SK-N-SH treated with all-trans-retinoic acid at 6 μM for 48 hours (cell line): ENCODE measurements at regions not wholly inside any gene's neighbourhood (a gene's known extent, or its start where the extent isn't known, plus 50 kb on each side); places are given as distances from the start of the nearest gene placed in this dataset.

Experiments
- ATAC-seq: fragments of 200-7000 bp; cut with Tn5 transposase; 3 replicates; pipeline ENCODE4 v1.9.1; 2020; ENCODE audit warnings: mild to moderate bottlenecking, moderate library complexity
- ARNTL ChIP-seq: fragments of 450-650 bp; formaldehyde crosslinking; IDR thresholded peaks from 2 replicates; pipeline ENCODE4 v1.5.0; 2020; ENCODE audit warnings: low read depth, mild to moderate bottlenecking, moderate library complexity, borderline replicate concordance
- BACH2 ChIP-seq: fragments of 250-450 bp; sonication (Bioruptor Pico); IDR thresholded peaks from 2 replicates; pipeline ENCODE4 v1.9.0; 2021; ENCODE audit warnings: mild to moderate bottlenecking, borderline replicate concordance
- CSDC2 ChIP-seq: fragments of 250-450 bp; sonication (Bioruptor Pico); IDR thresholded peaks from 2 replicates; pipeline ENCODE4 v1.5.0; 2020; ENCODE audit warnings: mild to moderate bottlenecking, moderate library complexity
- CSRNP3 ChIP-seq: fragments of 250-450 bp; sonication (Bioruptor Pico); IDR thresholded peaks from 2 replicates; pipeline ENCODE4 v1.5.1; 2021; ENCODE audit warnings: mild to moderate bottlenecking, moderate library complexity
- ESRRG ChIP-seq: fragments of 250-450 bp; sonication (Bioruptor Pico); IDR thresholded peaks from 2 replicates; pipeline ENCODE4 v1.6.1; 2021; ENCODE audit warnings: mild to moderate bottlenecking
- GLIS3 ChIP-seq: fragments of 250-450 bp; sonication (Bioruptor Pico); IDR thresholded peaks from 2 replicates; pipeline ENCODE4 v1.5.0; 2020; ENCODE audit warnings: mild to moderate bottlenecking, moderate library complexity
- ISL1 ChIP-seq: fragments of 250-450 bp; sonication (Bioruptor Pico); IDR thresholded peaks from 2 replicates; pipeline ENCODE4 v2.1.2; 2022; ENCODE audit warnings: mild to moderate bottlenecking, moderate library complexity
- OSR1 ChIP-seq: fragments of 250-450 bp; sonication (Bioruptor Pico); IDR thresholded peaks from 2 replicates; pipeline ENCODE4 v1.8.0; 2022; ENCODE audit warnings: moderate library complexity, mild to moderate bottlenecking, inconsistent platforms
- PATZ1 ChIP-seq: fragments of 250-450 bp; sonication (Bioruptor Pico); IDR thresholded peaks from 2 replicates; pipeline ENCODE4 v1.8.0; 2020; ENCODE audit warnings: mild to moderate bottlenecking, moderate library complexity, borderline replicate concordance
- POU6F1 ChIP-seq: fragments of 250-450 bp; sonication (Bioruptor Pico); IDR thresholded peaks from 2 replicates; pipeline ENCODE4 v1.8.0; 2021; ENCODE audit warnings: low read depth, mild to moderate bottlenecking, moderate library complexity, borderline replicate concordance
- RARB ChIP-seq: fragments of 250-450 bp; sonication (Bioruptor Pico); IDR thresholded peaks from 2 replicates; pipeline ENCODE4 v1.8.0; 2021; ENCODE audit warnings: mild to moderate bottlenecking, moderate library complexity
- SNAI2 ChIP-seq: fragments of 250-450 bp; sonication (Bioruptor Pico); IDR thresholded peaks from 2 replicates; pipeline ENCODE4 v1.5.0; 2020; ENCODE audit warnings: mild to moderate bottlenecking, moderate library complexity
- TCF4 ChIP-seq: fragments of 250-450 bp; sonication (Bioruptor Pico); IDR thresholded peaks from 2 replicates; pipeline ENCODE4 v1.8.0; 2021; ENCODE audit warnings: mild to moderate bottlenecking, moderate library complexity, borderline replicate concordance
- TOX ChIP-seq: fragments of 250-450 bp; sonication (Bioruptor Pico); IDR thresholded peaks from 2 replicates; pipeline ENCODE4 v1.8.0; 2021; ENCODE audit warnings: mild to moderate bottlenecking, moderate library complexity, borderline replicate concordance
- TSHZ2 ChIP-seq: fragments of 250-450 bp; sonication (Bioruptor Pico); IDR thresholded peaks from 2 replicates; pipeline ENCODE4 v1.5.0; 2020; ENCODE audit warnings: mild to moderate bottlenecking, moderate library complexity
- ZC3H10 ChIP-seq: fragments of 250-450 bp; sonication (Bioruptor Pico); IDR thresholded peaks from 2 replicates; pipeline ENCODE4 v1.5.1; 2021; ENCODE audit warnings: mild to moderate bottlenecking, moderate library complexity
- ZFP3 ChIP-seq: fragments of 250-450 bp; sonication (Bioruptor Pico); IDR thresholded peaks from 2 replicates; pipeline ENCODE4 v1.5.0; 2020; ENCODE audit warnings: mild to moderate bottlenecking, moderate library complexity
- ZFP30 ChIP-seq: fragments of 450-650 bp; formaldehyde crosslinking; IDR thresholded peaks from 2 replicates; pipeline ENCODE4 v1.5.0; 2022; ENCODE audit warnings: mild to moderate bottlenecking, moderate library complexity
- ZNF565 ChIP-seq: fragments of 450-650 bp; formaldehyde crosslinking; conservative IDR thresholded peaks from 2 replicates; pipeline ENCODE4 v1.5.0; 2020; ENCODE audit warnings: low read depth, mild to moderate bottlenecking, moderate library complexity
- ZNF70 ChIP-seq: fragments of 450-650 bp; formaldehyde crosslinking; IDR thresholded peaks from 2 replicates; pipeline ENCODE4 v1.5.0; 2020; ENCODE audit warnings: mild to moderate bottlenecking, moderate library complexity
- ZNF8 ChIP-seq: fragments of 450-650 bp; formaldehyde crosslinking; IDR thresholded peaks from 2 replicates; pipeline ENCODE4 v1.5.0; 2020; ENCODE audit warnings: mild to moderate bottlenecking, moderate library complexity

GRCh38 chr1:111063595-111063994 is 76.3 kb downstream of the DRAM2 start:
- no peak for ATAC-seq
- TF ChIP-seq GLIS3 (CRISPR knock-in tag) (no peak), RARB (CRISPR knock-in tag) (no peak), ZNF70 (CRISPR knock-in tag) (no peak), TSHZ2 (CRISPR knock-in tag) (no peak), OSR1 (CRISPR knock-in tag) (no peak), CSDC2 (CRISPR knock-in tag) (no peak), ZNF565 (CRISPR knock-in tag) (no peak), BACH2 (CRISPR knock-in tag) (no peak), ARNTL (CRISPR knock-in tag) (no peak), ZFP30 (CRISPR knock-in tag) (no peak), TOX (CRISPR knock-in tag) (no peak), CSRNP3 (CRISPR knock-in tag) (no peak), ISL1 (CRISPR knock-in tag) (no peak), SNAI2 (CRISPR knock-in tag) (no peak), POU6F1 (CRISPR knock-in tag) (no peak), ZFP3 (no peak), TCF4 (no peak), ESRRG (CRISPR knock-in tag) (no peak), PATZ1 (no peak)
- TF ChIP-seq, all 23 proteins: peak for 0

GRCh38 chr1:111062624-111063023 is 77.3 kb downstream of the DRAM2 start:
- no peak for ATAC-seq
- no peak for TF ChIP-seq ZNF70 (CRISPR knock-in tag)
- TF ChIP-seq SNAI2 (CRISPR knock-in tag) = no peak
- no peak for TF ChIP-seq RARB (CRISPR knock-in tag)
- no peak for TF ChIP-seq ZC3H10 (CRISPR knock-in tag)
- TF ChIP-seq POU6F1 (CRISPR knock-in tag) = no peak
- no peak for TF ChIP-seq PATZ1
- TF ChIP-seq CSRNP3 (CRISPR knock-in tag) = no peak
- no peak for TF ChIP-seq ARNTL (CRISPR knock-in tag)
- no peak for TF ChIP-seq ZNF8 (CRISPR knock-in tag)
- TF ChIP-seq TCF4 = no peak
- no peak for TF ChIP-seq BACH2 (CRISPR knock-in tag)
- no peak for TF ChIP-seq ZFP30 (CRISPR knock-in tag)
- TF ChIP-seq ZFP3 = no peak
- TF ChIP-seq TOX (CRISPR knock-in tag) = no peak
- TF ChIP-seq ISL1 (CRISPR knock-in tag) = no peak
- TF ChIP-seq ZNF565 (CRISPR knock-in tag) = no peak
- no peak for TF ChIP-seq CSDC2 (CRISPR knock-in tag)
- TF ChIP-seq ESRRG (CRISPR knock-in tag) = no peak
- TF ChIP-seq TSHZ2 (CRISPR knock-in tag) = no peak
- TF ChIP-seq OSR1 (CRISPR knock-in tag) = no peak
